ENCODE measurements at regions not wholly inside any gene's neighbourhood (a gene's known extent, or its start where the extent isn't known, plus 50 kb on each side); places are given as distances from the start of the nearest gene placed in this dataset.
"Not testable (repeated sequence)": the region's sequence is repeated elsewhere in the genome, so short reads cannot be mapped to it uniquely, and the experiment has no call there.

DNA sequence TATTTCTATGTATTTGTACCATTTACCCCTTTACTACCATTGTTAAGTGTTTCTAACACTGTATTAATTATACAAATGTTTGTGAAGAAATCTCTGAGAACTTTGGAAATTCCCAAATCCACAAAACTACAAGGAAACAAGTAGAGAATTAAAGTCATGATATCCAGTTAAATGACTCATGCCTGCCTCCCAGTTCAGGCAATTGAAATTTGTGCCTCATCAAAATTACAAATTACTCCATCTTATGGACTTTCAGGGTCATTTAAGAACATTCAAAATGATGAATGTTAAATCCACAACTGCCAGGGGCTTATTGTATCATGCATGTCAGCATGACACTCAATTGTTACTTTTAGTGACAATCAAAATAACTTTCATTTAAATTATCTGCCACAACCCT lies 282.4 kb downstream of the ZNF326 start:
- DNase-seq = no peak

DNA sequence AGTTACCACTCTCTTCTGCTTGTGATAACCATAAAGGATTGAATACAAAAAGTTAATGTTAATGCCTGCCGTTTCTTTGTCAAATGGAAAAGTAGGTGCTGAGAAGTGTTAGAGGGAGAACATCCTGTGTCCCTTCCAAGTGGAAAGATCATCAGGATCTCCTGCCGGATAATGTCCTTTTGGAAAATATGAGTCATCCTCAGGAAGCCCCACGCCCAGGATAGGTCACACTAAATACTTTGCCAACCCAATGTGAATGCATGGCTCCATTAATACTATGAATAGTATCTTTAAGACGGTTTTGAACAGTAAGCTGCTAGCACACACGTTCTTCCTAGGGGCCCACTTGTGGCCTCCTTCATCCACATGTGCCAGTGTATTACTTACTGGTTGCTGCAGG lies 279.5 kb downstream of the ZNF326 start:
- no peak for DNase-seq

DNA sequence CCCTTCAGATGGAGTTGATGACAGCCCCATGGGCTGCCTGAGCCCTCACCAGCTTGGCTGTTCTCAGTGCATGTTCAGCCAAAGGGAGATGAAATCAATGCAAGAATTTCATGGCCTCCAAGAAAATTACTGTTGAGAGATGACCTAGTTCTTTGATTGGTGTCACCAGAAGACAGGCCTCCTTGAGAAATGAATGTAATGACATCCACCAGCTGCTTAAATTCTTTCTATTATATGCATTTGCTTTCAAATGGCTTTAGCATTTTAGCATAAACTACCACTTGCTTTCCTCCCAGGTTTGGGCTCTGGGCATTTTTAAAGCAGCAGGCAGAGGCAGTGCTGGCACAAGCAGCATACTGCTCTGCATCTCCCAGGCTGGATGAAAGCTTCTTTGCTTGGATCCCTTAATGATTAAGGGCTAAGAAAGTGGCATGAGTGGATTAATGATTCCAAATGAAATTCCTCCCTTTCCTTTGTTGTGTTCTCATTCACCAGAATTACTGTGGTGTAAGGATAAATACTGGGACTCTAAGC lies 278.4 kb downstream of the ZNF326 start:
- no peak for DNase-seq

- no peak for DNase-seq
Measured at GRCh38 chr1:90262791-90263190, 267.9 kb downstream of the ZNF326 start.

DNA sequence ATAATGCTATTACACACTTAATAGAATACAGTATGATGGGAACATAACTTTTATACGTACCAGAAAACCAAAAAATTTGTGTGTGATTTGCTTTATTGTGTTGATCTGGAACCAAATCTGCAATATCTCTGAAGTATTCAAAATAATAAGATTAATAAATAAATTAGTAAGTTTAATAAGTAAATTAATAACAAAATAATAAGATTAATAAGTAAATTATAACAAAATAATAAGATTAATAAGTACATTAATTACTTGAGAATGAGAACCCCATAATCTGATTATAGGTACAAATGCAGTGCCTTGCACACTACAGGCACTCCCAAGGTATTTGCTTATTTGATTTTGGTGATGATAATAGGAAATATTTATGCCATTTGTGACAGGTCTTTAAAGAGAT lies 267.4 kb downstream of the ZNF326 start:
- no peak for DNase-seq

DNA sequence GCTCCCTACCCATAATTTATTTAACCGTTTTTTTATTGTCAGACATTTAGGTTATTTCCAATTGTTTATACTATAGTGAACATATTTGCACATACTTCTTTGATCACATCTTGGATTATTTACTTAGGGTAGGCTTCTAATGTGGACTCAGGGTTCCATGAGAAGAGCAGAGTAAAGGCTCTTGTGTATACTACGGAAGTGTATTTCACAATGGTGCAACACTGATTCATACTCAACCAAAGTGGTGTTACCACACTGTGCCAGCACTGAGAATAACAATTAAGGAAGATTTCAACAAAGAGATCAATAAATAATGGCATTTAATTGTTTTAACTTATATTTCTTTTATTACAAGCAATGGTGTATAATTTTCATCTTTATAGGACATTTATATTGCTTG lies 251.2 kb downstream of the ZNF326 start:
- DNase-seq = no peak

DNA sequence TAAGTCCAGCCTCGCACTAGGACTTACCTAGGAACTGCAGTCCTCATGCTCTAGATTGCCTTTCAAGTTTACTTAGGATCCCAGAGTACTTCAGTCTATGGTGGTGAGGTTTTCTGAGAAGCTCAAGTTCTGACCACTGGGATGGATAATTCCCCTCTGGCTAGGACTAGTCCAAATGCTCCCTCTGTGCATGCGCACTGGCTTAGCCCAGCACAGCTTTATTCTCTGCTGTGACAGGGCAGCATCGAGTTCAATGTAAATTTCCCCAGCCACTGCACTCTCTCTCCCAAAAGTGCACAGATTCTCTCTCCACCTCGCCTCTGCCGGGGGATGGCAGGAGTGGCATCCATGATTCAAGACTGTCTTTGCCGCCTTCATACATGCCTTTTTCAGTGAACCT lies 241.6 kb downstream of the ZNF326 start:
- no peak for DNase-seq

DNA sequence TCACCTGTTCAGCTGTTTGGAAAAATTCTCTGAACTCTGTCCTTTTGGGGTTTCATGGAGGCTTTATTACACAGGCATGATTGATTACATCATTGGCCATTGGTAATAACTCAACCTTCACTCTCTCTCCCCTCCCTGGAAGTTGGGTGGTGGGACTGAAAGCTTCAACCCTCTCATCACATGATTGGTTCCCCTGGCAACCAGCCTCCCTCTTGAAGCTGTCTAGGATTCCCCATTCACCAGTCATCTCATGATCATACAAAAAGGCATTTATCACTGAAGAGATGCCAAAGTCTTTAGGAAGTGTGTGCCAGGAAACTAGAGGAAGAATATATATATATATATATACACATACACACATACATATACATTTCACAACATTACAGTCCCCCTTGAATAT lies 228.5 kb downstream of the ZNF326 start:
- no peak for DNase-seq

DNA sequence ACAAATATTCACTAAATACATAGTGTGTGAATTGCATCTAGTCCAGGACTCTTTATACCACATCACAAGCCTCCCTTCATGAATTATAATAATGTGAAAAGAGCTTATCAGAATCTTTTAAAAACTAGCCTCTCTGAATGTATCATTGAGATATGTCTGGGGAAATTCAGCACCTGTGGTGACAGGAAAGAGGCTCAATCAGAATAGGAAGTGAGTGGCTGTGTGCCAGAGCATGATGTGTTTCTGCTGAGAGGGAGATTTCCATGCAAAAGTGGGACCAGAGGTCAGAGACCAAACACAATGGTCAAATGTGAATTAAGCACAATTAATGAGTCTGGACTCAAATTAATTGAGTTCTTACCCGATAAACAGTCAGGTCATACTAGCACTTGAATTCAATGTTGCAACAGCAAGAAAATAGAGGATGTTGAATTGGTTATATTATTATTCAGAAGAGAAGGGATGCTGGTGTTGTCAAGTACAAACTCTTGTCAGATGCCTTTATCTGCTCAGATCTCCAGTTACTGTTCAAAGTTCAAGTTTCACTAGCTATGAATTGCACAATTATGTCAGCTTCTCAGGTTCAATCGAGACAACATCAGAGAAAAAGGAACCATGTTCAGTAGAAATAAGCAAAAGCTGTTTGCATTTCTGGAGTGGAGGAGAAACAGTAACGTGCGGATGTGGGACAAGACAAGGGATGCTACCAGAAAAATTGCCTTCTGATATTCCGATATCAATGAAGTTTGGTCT lies 226.2 kb downstream of the ZNF326 start:
- DNase-seq = no peak

DNA sequence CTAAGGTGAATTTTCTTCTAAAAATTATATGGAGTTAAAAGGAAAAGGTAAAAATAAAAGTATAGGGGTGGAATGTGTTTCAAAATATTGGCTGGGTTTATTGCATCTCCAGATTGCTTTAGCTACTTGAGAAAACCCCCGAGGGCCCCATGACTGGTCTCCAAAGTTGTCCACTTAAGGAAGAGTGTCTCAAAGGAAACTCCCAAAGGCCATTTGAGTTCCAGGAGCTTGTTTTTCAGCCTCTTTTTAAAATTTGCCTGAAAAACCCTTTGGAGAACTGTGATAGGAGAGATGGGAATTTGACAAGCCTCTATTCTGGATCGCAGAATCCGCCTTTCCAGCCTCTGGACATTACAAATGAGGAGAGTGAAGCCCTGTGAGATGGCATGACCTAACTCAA lies 225.6 kb downstream of the ZNF326 start:
- no peak for DNase-seq

DNA sequence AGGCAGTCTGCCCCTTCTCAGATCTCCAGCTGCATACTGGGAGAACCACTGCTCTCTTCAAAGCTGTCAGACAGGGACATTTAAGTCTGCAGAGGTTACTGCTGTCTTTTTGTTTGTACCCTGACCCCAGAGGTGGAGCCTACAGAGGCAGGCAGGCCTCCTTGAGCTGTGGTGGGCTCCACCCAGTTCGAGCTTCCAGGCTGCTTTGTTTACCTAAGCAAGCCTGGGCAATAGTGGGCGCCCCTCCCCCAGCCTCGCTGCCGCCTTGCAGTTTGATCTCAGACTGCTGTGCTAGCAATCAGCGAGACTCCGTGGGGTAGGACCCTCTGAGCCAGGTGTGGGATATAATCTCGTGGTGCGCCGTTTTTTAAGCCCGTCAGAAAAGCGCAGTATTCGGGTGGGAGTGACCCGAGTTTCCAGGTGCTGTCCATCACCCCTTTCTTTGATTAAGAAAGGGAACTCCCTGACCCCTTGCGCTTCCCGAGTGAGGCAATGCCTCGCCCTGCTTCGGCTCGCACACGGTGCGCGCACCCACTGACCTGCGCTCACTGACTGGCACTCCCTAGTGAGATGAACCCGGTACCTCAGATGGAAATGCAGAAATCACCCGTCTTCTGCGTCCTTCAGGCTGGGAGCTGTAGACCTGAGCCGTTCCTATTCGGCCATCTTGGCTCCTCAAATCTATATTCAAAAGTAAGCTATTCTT lies 224.4 kb downstream of the ZNF326 start:
- DNase-seq = not testable (repeated sequence)

- DNase-seq = no peak
Measured at GRCh38 chr1:90210633-90211491, 216.0 kb downstream of the ZNF326 start.

- no peak for DNase-seq
Measured at GRCh38 chr1:90208949-90209348, 214.0 kb downstream of the ZNF326 start.

GRCh38 chr1:90206260-90206659 lies 211.3 kb downstream of the ZNF326 start:
- no peak for DNase-seq

- DNase-seq = no peak
Measured at GRCh38 chr1:90204780-90205179, 209.9 kb downstream of the ZNF326 start.

- DNase-seq = no peak
Measured at GRCh38 chr1:90204023-90204590, 209.2 kb downstream of the ZNF326 start.

DNA sequence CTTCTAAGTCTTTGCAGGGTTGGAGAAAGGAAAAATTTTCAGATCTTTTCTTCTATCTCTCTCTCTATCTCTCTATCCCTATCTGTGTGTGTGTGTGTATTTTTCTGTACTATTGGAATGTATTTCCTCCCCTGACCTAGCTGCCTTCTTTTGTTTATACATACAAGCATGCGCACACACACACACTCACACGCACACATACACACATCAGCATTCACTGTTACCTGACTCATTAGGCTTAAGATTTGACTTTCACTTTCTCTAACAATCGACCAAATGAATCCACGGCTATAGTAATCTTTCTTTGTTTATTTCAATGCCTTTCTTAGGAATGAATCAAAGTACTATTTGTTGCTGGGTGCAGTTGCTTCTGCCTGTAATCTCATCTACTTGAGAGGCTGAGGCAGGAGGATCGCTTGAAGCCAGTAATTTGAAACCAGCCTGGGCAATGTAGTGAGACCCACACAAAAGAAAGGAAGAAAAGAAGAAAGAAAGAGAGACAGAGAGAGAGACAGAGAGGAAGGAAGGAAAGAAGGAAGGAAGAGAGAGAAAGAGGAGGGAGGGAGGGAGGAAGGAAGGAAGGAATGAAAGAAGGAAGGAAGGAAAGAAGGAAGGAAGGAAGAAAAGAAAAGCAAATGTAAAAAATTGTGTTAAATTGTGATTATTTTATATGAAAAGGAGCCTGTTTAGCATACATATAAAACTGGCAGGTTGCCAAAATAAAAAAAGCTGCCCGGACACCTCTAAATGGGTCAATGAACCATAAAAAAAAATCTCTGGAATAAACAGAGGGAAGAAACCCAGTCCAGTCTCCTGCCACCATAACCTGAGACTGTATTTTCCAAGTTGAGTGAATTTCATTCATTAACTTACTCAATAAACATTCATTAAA lies 206.8 kb downstream of the ZNF326 start:
- DNase-seq = no peak

GRCh38 chr1:90200646-90201205 lies 205.8 kb downstream of the ZNF326 start:
- DNase-seq = no peak

DNA sequence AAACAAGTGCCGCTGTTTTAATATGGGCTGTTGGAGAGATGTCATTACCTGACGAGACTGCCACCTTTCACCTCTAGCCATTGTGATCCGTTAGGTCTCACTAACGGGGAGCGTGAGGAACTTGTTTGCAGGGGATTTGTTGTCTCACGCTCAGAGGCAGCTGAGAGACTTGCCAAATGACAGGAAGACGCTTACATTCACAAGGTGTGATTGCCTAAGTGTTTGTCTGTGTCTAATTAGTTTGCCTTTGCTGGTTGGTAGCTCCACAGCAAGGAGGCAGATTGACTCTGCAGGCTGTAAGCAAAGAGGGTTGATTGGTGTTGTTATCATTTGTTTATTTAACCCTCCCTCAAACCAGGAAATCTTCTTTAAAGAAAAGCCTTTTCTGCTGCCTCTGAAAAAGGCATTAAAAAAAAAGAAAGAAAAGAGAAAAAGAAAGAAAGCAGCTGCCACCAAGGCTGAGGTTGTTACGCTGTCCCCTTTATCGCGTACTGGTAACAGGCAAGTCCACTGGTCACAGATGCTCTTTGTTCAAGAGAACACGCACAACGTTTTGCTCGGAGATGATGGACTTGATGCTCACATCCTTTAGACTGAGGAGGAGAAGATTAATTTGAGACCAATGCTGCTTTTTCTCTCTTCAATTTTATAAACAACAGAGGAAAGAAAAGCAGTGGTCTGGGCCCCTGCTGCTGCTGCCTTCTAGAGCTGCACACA lies 203.9 kb downstream of the ZNF326 start:
- no peak for DNase-seq

- DNase-seq = no peak
Measured at GRCh38 chr1:90193116-90193515, 198.2 kb downstream of the ZNF326 start.

DNA sequence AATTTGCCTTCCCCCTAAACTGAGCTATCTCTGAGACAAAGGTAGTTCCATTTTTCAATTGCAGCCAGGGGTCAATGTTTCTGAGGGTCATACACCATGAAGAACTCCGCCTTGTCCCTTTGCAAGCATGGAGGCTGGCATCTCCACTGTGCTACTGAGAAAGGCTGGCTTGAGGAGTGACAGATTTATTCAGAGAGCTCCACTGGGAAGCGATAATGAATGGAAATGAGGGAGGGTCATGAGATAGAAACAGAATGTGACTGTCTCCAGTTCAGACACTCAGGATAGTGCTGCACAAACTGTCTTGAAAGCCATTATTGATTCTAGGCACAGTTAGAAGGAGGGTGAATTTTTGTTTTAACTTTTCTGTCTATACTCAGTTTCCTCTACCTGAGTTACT lies 197.5 kb downstream of the ZNF326 start:
- DNase-seq = no peak

All from CD4-positive, alpha-beta T cell treated with Interleukin-4 for 1 hour (primary cell).